HepG2 (cell line): ENCODE measurements at regions not wholly inside any gene's neighbourhood (a gene's known extent, or its start where the extent isn't known, plus 50 kb on each side); places are given as distances from the start of the nearest gene placed in this dataset.

Experiments
- ATAC-seq: fragments of 200-7000 bp; cut with Tn5 transposase; 3 replicates; pipeline ENCODE4 v1.9.1; 2020; ENCODE audit warnings: mild to moderate bottlenecking, moderate library complexity
- BruUV-seq: library from RNA; stranded (reverse); fragments of 400-500 nt; replicated peaks from 2 replicates; lab custom pipeline; 2021; lab: Mats Ljungman, UMichigan
- CTCF ChIA-PET: fragments of 300-600 bp; formaldehyde crosslinking; extraction: SDS; loops from one replicate; lab custom pipeline; 2021; ENCODE audit warnings: low total read pairs, inconsistent platforms, low intra/inter-chr PET ratio; lab: Yijun Ruan, JAX
- POLR2A ChIA-PET: fragments of 350-600 bp; sonication (Branson Sonifier 250); formaldehyde crosslinking; loops from one replicate; lab custom pipeline; 2020; ENCODE audit warnings: antibody characterized with exemption, inconsistent platforms; lab: Yijun Ruan, JAX
- DNase-seq: peaks from one replicate; pipeline ENCODE4 v3.0.0-alpha.2; 2015; ENCODE audit warnings: low spot score
- FAIRE-seq: peaks from 3 replicates; lab custom pipeline; 2011; peaks lifted over from hg19 to GRCh38; lab: Jason Lieb, UNC
- H2AFZ ChIP-seq: one replicate; pipeline ENCODE4 v1.6.1; 2011; ENCODE audit warnings: low read length, inconsistent platforms
- H3K27ac ChIP-seq: fragments of 300-600 bp; 3 replicates; pipeline ENCODE4 v1.8.0; 2011; ENCODE audit warnings: mixed run types, mild to moderate bottlenecking, mixed read lengths, low read length, inconsistent platforms; ENCODE audit not compliant: insufficient read depth; ENCODE audit errors: extremely low read length
- H3K27me3 ChIP-seq, 2 experiments: fragments of 200-600 bp in 1 of 2; 2 replicates in 1 of 2; 3 replicates in 1 of 2; pipeline versions ENCODE4 v1.6.0 to v1.8.0; 2011; ENCODE audit warnings: low read length in 2 of 2, mild to moderate bottlenecking in 2 of 2, moderate library complexity in 2 of 2, inconsistent platforms in 1 of 2; ENCODE audit not compliant: insufficient read depth in 2 of 2, control insufficient read depth in 1 of 2
- H3K36me3 ChIP-seq, 2 experiments: fragments of 200-600 bp in 1 of 2; replicated peaks in 1 of 2; 2 replicates in 1 of 2; 3 replicates in 1 of 2; pipeline versions ENCODE4 v1.5.1 to v1.8.0; 2011; ENCODE audit warnings: low read length in 2 of 2, inconsistent platforms in 1 of 2; ENCODE audit not compliant: insufficient read depth in 2 of 2, control insufficient read depth in 1 of 2
- H3K4me1 ChIP-seq: 2 replicates; pipeline ENCODE4 v1.5.1; 2012; ENCODE audit warnings: low read length, inconsistent platforms; ENCODE audit not compliant: insufficient read depth
- H3K4me2 ChIP-seq: 2 replicates; pipeline ENCODE4 v1.6.0; 2011; ENCODE audit warnings: low read depth, low read length, inconsistent platforms
- H3K4me3 ChIP-seq, 3 experiments: fragments of 200-600 bp in 1 of 3; sonication (generic), shearing (Covaris generic) in 1 of 3; replicated peaks in 1 of 3; 2 replicates each; pipeline ENCODE4 v1.5.1; 2011 to 2016; ENCODE audit warnings: low read length in 3 of 3, inconsistent platforms in 2 of 3, low read depth in 2 of 3, mild to moderate bottlenecking in 2 of 3, control low read depth in 1 of 3, mixed read lengths in 1 of 3; ENCODE audit not compliant: insufficient read depth in 1 of 3
- H3K79me2 ChIP-seq: one replicate; pipeline ENCODE4 v1.6.1; 2011; ENCODE audit warnings: low read length, inconsistent platforms; ENCODE audit not compliant: insufficient read depth
- H3K9ac ChIP-seq: 2 replicates; pipeline ENCODE4 v1.6.0; 2011; ENCODE audit warnings: mild to moderate bottlenecking, low read depth, low read length, inconsistent platforms; ENCODE audit not compliant: insufficient read depth
- H3K9me3 ChIP-seq: 2 replicates; pipeline ENCODE4 v1.5.1; 2012; ENCODE audit warnings: mild to moderate bottlenecking, low read length
- H4K20me1 ChIP-seq: 2 replicates; pipeline ENCODE4 v1.6.0; 2011; ENCODE audit warnings: inconsistent platforms, mild to moderate bottlenecking, low read length, moderate library complexity; ENCODE audit not compliant: insufficient read depth
- ETV5 ChIP-seq: IDR thresholded peaks from 2 replicates; pipeline ENCODE4 v1.6.1; 2018; ENCODE audit warnings: missing biosample characterization, missing genetic modification reagents, inconsistent platforms, borderline replicate concordance
- FOXO1 ChIP-seq: sonication (generic); formaldehyde crosslinking; IDR thresholded peaks from 2 replicates; pipeline ENCODE4 v1.4.0; 2020; ENCODE audit warnings: missing genetic modification reagents
- MIER3 ChIP-seq: IDR thresholded peaks from 2 replicates; pipeline ENCODE4 v1.6.1; 2016; ENCODE audit warnings: missing compliant biosample characterization, borderline replicate concordance
- MYNN ChIP-seq: sonication (generic); formaldehyde crosslinking; IDR thresholded peaks from 2 replicates; pipeline ENCODE4 v1.4.0; 2020; ENCODE audit warnings: mild to moderate bottlenecking, low read depth, missing genetic modification reagents
- NCOA1 ChIP-seq: sonication (generic); formaldehyde crosslinking; IDR thresholded peaks from 2 replicates; pipeline ENCODE4 v1.9.0; 2021; ENCODE audit warnings: missing genetic modification reagents
- NCOA5 ChIP-seq: sonication (generic); formaldehyde crosslinking; IDR thresholded peaks from 2 replicates; pipeline ENCODE4 v1.4.0; 2020; ENCODE audit warnings: missing genetic modification reagents
- NONO ChIP-seq, 2 experiments: fragments of 450-650 bp in 1 of 2; sonication (generic) in 1 of 2; formaldehyde crosslinking in 1 of 2; IDR thresholded peaks in 1 of 2; conservative IDR thresholded peaks in 1 of 2; 2 replicates each; pipeline versions ENCODE4 v1.6.1 to v1.8.0; 2017 to 2022; ENCODE audit warnings: mild to moderate bottlenecking in 1 of 2, missing genetic modification reagents in 1 of 2, moderate library complexity in 1 of 2
- ONECUT2 ChIP-seq: sonication (generic); formaldehyde crosslinking; IDR thresholded peaks from 2 replicates; pipeline ENCODE4 v1.4.0; 2020; ENCODE audit warnings: missing genetic modification reagents
- SOX6 ChIP-seq, 2 experiments: fragments of 450-650 bp in 1 of 2; sonication (generic) in 1 of 2; formaldehyde crosslinking in 1 of 2; IDR thresholded peaks; 2 replicates each; pipeline versions ENCODE4 v1.4.0 to v1.6.1; 2017 to 2020; ENCODE audit warnings: antibody characterized with exemption in 1 of 2, mild to moderate bottlenecking in 1 of 2, missing genetic modification reagents in 1 of 2
- SRY ChIP-seq: sonication (generic); formaldehyde crosslinking; IDR thresholded peaks from 2 replicates; pipeline ENCODE4 v1.8.0; 2022; ENCODE audit warnings: mild to moderate bottlenecking, missing genetic modification reagents
- TOPORS ChIP-seq: sonication (generic); formaldehyde crosslinking; IDR thresholded peaks from 2 replicates; pipeline ENCODE4 v1.8.0; 2023; ENCODE audit warnings: mild to moderate bottlenecking, missing genetic modification reagents
- ZC3H4 ChIP-seq: sonication (generic); formaldehyde crosslinking; IDR thresholded peaks from 2 replicates; pipeline ENCODE4 v1.4.0; 2020; ENCODE audit warnings: missing genetic modification reagents, borderline replicate concordance
- ZNF761 ChIP-seq: sonication (generic); formaldehyde crosslinking; conservative IDR thresholded peaks from 2 replicates; pipeline ENCODE4 v1.4.0; 2020; ENCODE audit warnings: mild to moderate bottlenecking, missing genetic modification reagents
- WGBS: methylation state at CpG from one replicate; pipeline ENCODE4 v1.1.6; 2017; ENCODE audit warnings: low lambda C conversion rate; 5-methylcytosine and 5-hydroxymethylcytosine counted together
- in situ Hi-C: cut with HindIII; loops from 2 replicates; pipeline ENCODE4 v1.10.0; 2017; ENCODE audit warnings: low pct_unique_long_range_greater_than_20kb; ENCODE audit not compliant: extremely low pct_ligation_motif_present
- intact Hi-C: fragments of 100-400 bp; cut with micrococcal nuclease; formaldehyde crosslinking; loops from one replicate; pipeline ENCODE4 v1.10.0; 2022; ENCODE audit not compliant: unreplicated experiment
- TF ChIP-seq, protein P1 (sequence below): sonication (generic); formaldehyde crosslinking; IDR thresholded peaks from 2 replicates; pipeline ENCODE4 v1.4.0; 2020; ENCODE audit warnings: missing genetic modification reagents, low read depth, mild to moderate bottlenecking, borderline replicate concordance
- TF ChIP-seq, protein P2 (sequence below): sonication (generic); formaldehyde crosslinking; IDR thresholded peaks from 2 replicates; pipeline ENCODE4 v1.4.0; 2020; ENCODE audit warnings: missing genetic modification reagents, borderline replicate concordance
- TF ChIP-seq, protein P3 (sequence below): IDR thresholded peaks from 2 replicates; pipeline ENCODE4 v1.6.1; 2018; ENCODE audit warnings: missing genetic modification reagents
- TF ChIP-seq, protein P4 (sequence below): sonication (generic); formaldehyde crosslinking; IDR thresholded peaks from 2 replicates; pipeline ENCODE4 v1.5.0; 2020; ENCODE audit warnings: missing genetic modification reagents

DNA sequence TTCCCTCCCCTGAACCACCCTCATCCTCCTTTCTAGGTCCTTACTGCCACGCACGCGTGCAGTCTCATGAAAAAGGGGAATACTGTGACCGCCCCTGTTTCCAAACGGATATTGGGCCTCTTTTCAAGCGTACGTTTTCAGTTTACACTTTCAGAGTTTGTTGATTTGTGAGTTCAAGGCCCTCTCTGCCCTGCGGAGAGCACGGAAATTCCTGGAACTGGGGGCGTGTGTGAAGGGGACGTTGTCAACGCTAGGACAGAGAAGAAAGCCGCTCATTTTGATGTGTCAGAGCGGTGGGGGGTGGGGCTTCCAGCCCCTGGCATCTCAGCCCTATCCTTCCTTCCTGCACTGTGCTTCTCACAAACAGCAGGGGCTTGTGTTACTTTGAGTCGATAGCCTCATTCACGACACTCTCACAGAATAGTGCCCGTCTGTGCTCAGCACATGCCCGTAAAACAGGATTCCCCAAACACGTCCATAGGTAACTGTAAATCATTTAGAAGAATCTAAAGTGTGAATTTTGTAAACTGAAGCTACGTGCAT lies 137.6 kb upstream of the PEG3 start:
- FAIRE-seq (no peak), DNase-seq (peak; percentile 88), ATAC-seq (peak; percentile 72)
- ChIA-PET POLR2A (no interaction called here), CTCF (no interaction called here)
- no peaks in the 10 kb centered on the region for H3K79me2 ChIP-seq
- no peaks in the 10 kb centered on the region for H3K36me3 ChIP-seq
- H3K4me1 ChIP-seq: peaks cover 85% of the 10 kb centered on the region
- WGBS: 31% methylated on average over 17 of the region's 20 CpGs
- in situ Hi-C loops: no loop called here
- no peaks in the 10 kb centered on the region for H3K27me3 ChIP-seq
- no peaks in the 10 kb centered on the region for H4K20me1 ChIP-seq
- 0 out of 2 replicates have a peak overlapping the region, but pooled peaks have one; percentile 68 for H3K4me2 ChIP-seq
- no peak overlapping the region for H3K4me3 ChIP-seq
- H3K27ac ChIP-seq: peak overlapping the region; percentile 94
- BruUV-seq: no TSS peak
- no peak overlapping the region for H2AFZ ChIP-seq
- no peaks in the 10 kb centered on the region for H3K9me3 ChIP-seq
- intact Hi-C loops: loop anchor here (5.0 to 10.0 kb wide), 2 partner anchors 46 to 63 kb away; no protein-coding TSS in a partner anchor
- peak overlapping the region; percentile 68 for H3K9ac ChIP-seq
- no peak for TF ChIP-seq MYNN
- no peak for TF ChIP-seq SOX6 (IDR thresholded peaks at IDR 0.05)
- peak; percentile 91 for TF ChIP-seq SOX6 (CRISPR knock-in tag; IDR thresholded peaks at IDR 0.05)
- TF ChIP-seq MIER3 (CRISPR knock-in tag): peak; percentile 79; the same call in 1 of the 2 replicates
- TF ChIP-seq SRY (CRISPR knock-in tag): no peak
- TF ChIP-seq ZC3H4: no peak
- TF ChIP-seq NONO (IDR thresholded peaks at IDR 0.05): no peak
- peak; percentile 73 for TF ChIP-seq NONO (CRISPR knock-in tag; conservative IDR thresholded peaks at IDR 0.05)
- TF ChIP-seq, protein P1, sequence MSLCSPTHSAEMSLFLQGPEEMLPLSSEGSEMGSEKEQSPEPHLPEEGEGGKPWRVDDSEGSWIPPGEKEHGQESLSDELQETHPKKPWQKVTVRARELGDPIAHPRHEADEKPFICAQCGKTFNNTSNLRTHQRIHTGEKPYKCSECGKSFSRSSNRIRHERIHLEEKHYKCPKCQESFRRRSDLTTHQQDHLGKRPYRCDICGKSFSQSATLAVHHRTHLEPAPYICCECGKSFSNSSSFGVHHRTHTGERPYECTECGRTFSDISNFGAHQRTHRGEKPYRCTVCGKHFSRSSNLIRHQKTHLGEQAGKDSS: peak; percentile 24; the same call in 1 of the 2 replicates
- TF ChIP-seq NCOA5 (CRISPR knock-in tag): no peak
- TF ChIP-seq, protein P2, sequence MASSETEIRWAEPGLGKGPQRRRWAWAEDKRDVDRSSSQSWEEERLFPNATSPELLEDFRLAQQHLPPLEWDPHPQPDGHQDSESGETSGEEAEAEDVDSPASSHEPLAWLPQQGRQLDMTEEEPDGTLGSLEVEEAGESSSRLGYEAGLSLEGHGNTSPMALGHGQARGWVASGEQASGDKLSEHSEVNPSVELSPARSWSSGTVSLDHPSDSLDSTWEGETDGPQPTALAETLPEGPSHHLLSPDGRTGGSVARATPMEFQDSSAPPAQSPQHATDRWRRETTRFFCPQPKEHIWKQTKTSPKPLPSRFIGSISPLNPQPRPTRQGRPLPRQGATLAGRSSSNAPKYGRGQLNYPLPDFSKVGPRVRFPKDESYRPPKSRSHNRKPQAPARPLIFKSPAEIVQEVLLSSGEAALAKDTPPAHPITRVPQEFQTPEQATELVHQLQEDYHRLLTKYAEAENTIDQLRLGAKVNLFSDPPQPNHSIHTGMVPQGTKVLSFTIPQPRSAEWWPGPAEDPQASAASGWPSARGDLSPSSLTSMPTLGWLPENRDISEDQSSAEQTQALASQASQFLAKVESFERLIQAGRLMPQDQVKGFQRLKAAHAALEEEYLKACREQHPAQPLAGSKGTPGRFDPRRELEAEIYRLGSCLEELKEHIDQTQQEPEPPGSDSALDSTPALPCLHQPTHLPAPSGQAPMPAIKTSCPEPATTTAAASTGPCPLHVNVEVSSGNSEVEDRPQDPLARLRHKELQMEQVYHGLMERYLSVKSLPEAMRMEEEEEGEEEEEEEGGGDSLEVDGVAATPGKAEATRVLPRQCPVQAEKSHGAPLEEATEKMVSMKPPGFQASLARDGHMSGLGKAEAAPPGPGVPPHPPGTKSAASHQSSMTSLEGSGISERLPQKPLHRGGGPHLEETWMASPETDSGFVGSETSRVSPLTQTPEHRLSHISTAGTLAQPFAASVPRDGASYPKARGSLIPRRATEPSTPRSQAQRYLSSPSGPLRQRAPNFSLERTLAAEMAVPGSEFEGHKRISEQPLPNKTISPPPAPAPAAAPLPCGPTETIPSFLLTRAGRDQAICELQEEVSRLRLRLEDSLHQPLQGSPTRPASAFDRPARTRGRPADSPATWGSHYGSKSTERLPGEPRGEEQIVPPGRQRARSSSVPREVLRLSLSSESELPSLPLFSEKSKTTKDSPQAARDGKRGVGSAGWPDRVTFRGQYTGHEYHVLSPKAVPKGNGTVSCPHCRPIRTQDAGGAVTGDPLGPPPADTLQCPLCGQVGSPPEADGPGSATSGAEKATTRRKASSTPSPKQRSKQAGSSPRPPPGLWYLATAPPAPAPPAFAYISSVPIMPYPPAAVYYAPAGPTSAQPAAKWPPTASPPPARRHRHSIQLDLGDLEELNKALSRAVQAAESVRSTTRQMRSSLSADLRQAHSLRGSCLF (CRISPR knock-in tag): no peak
- TF ChIP-seq, protein P3, sequence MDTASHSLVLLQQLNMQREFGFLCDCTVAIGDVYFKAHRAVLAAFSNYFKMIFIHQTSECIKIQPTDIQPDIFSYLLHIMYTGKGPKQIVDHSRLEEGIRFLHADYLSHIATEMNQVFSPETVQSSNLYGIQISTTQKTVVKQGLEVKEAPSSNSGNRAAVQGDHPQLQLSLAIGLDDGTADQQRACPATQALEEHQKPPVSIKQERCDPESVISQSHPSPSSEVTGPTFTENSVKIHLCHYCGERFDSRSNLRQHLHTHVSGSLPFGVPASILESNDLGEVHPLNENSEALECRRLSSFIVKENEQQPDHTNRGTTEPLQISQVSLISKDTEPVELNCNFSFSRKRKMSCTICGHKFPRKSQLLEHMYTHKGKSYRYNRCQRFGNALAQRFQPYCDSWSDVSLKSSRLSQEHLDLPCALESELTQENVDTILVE (CRISPR knock-in tag): 0 out of 2 replicates have a peak, but pooled peaks have one; percentile 34
- TF ChIP-seq, protein P4, sequence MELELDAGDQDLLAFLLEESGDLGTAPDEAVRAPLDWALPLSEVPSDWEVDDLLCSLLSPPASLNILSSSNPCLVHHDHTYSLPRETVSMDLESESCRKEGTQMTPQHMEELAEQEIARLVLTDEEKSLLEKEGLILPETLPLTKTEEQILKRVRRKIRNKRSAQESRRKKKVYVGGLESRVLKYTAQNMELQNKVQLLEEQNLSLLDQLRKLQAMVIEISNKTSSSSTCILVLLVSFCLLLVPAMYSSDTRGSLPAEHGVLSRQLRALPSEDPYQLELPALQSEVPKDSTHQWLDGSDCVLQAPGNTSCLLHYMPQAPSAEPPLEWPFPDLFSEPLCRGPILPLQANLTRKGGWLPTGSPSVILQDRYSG: no peak
- 0 out of 2 replicates have a peak, but pooled peaks have one; percentile 15 for TF ChIP-seq ZNF761 (CRISPR knock-in tag)
- TF ChIP-seq FOXO1 (CRISPR knock-in tag): peak; percentile 97
- peak; percentile 97 for TF ChIP-seq ETV5
- peak; percentile 85 for TF ChIP-seq TOPORS (CRISPR knock-in tag)
- TF ChIP-seq NCOA1: peak; percentile 82
- no peak for TF ChIP-seq ONECUT2 (CRISPR knock-in tag)
